GM23338 (cell line): ENCODE measurements at regions not wholly inside any gene's neighbourhood (a gene's known extent, or its start where the extent isn't known, plus 50 kb on each side); places are given as distances from the start of the nearest gene placed in this dataset.
"Not testable (repeated sequence)": the region's sequence is repeated elsewhere in the genome, so short reads cannot be mapped to it uniquely, and the experiment has no call there.

Experiments
- ATAC-seq: fragments of 200-7000 bp; cut with Tn5 transposase; 3 replicates; pipeline ENCODE4 v1.9.1; 2020
- DNase-seq: peaks from one replicate; pipeline ENCODE4 v3.0.0-alpha.2; 2015; ENCODE audit warnings: low spot score
- H2AFZ ChIP-seq: fragments of 200-600 bp; sonication (generic); 2 replicates; pipeline ENCODE4 v1.8.0; 2016; ENCODE audit warnings: antibody characterized with exemption, mild to moderate bottlenecking, moderate library complexity
- H3F3A ChIP-seq: fragments of 200-600 bp; sonication (generic); replicated peaks from 2 replicates; pipeline ENCODE4 v1.8.0; 2017; ENCODE audit warnings: antibody characterized with exemption, mixed run types, low read depth
- H3K27ac ChIP-seq: fragments of 200-600 bp; sonication (generic); 2 replicates; pipeline ENCODE4 v1.6.1; 2016; ENCODE audit warnings: low read depth
- H3K27me3 ChIP-seq: fragments of 200-600 bp; sonication (generic); 2 replicates; pipeline ENCODE4 v1.8.0; 2016; ENCODE audit warnings: mild to moderate bottlenecking, mixed run types, moderate library complexity; ENCODE audit not compliant: insufficient read depth
- H3K36me3 ChIP-seq: fragments of 200-600 bp; sonication (generic); 2 replicates; pipeline ENCODE4 v1.8.0; 2016; ENCODE audit warnings: mild to moderate bottlenecking; ENCODE audit not compliant: insufficient read depth
- H3K4me1 ChIP-seq: fragments of 200-600 bp; sonication (generic); 2 replicates; pipeline ENCODE4 v1.8.0; 2016; ENCODE audit warnings: mild to moderate bottlenecking, moderate library complexity; ENCODE audit not compliant: insufficient read depth
- H3K4me2 ChIP-seq: fragments of 200-600 bp; sonication (generic); 2 replicates; pipeline ENCODE4 v1.7.1; 2017; ENCODE audit warnings: mixed run types
- H3K4me3 ChIP-seq: fragments of 200-600 bp; sonication (generic); 2 replicates; pipeline ENCODE4 v1.6.1; 2016; ENCODE audit warnings: mixed run types
- H3K79me2 ChIP-seq: fragments of 200-600 bp; sonication (generic); replicated peaks from 2 replicates; pipeline ENCODE4 v1.8.0; 2017; ENCODE audit warnings: mild to moderate bottlenecking; ENCODE audit not compliant: insufficient read depth
- H3K9me2 ChIP-seq: fragments of 200-600 bp; sonication (generic); 2 replicates; pipeline ENCODE4 v1.8.0; 2017; ENCODE audit not compliant: insufficient read depth
- H4K20me1 ChIP-seq: fragments of 200-600 bp; sonication (generic); replicated peaks from 2 replicates; pipeline ENCODE4 v1.8.0; 2017; ENCODE audit warnings: mild to moderate bottlenecking; ENCODE audit not compliant: insufficient read depth
- H3K27ac Mint-ChIP-seq: 2 replicates; pipeline ENCODE4 v1.8.0; 2020; ENCODE audit warnings: inconsistent platforms, mild to moderate bottlenecking, moderate library complexity, mixed read lengths
- H3K27me3 Mint-ChIP-seq: 3 replicates; pipeline ENCODE4 v1.8.0; 2022; ENCODE audit warnings: low read depth, mild to moderate bottlenecking, moderate library complexity, mixed read lengths, inconsistent platforms; ENCODE audit not compliant: insufficient read depth, poor library complexity
- H3K36me3 Mint-ChIP-seq: 3 replicates; pipeline ENCODE4 v1.8.0; 2021; ENCODE audit warnings: low read depth, mild to moderate bottlenecking, inconsistent platforms, moderate library complexity, mixed read lengths
- H3K4me1 Mint-ChIP-seq: 3 replicates; pipeline ENCODE4 v1.8.0; 2020; ENCODE audit warnings: mild to moderate bottlenecking, inconsistent platforms, mixed read lengths
- H3K4me3 Mint-ChIP-seq: 3 replicates; pipeline ENCODE4 v1.8.0; 2021; ENCODE audit warnings: moderate library complexity, mild to moderate bottlenecking, inconsistent platforms, mixed read lengths
- H3K9me3 Mint-ChIP-seq: 3 replicates; pipeline ENCODE4 v1.8.0; 2020; ENCODE audit warnings: moderate library complexity, mild to moderate bottlenecking, inconsistent platforms, mixed read lengths
- CREB1 ChIP-seq: fragments of 250-450 bp; sonication (Bioruptor Pico); IDR thresholded peaks from 2 replicates; pipeline ENCODE4 v1.5.0; 2020; ENCODE audit warnings: low read depth, mild to moderate bottlenecking, moderate library complexity
- ETS1 ChIP-seq: IDR thresholded peaks from 2 replicates; pipeline ENCODE4 v1.6.1; 2016; ENCODE audit warnings: antibody characterized with exemption
- EZH2 ChIP-seq: fragments of 200-600 bp; sonication (generic); IDR thresholded peaks from one replicate; pipeline ENCODE4 v1.8.0; 2017; ENCODE audit warnings: antibody characterized with exemption, mild to moderate bottlenecking, low read depth; ENCODE audit not compliant: unreplicated experiment
- EZH2phosphoT487 ChIP-seq: fragments of 200-600 bp; sonication (generic); IDR thresholded peaks from one replicate; pipeline ENCODE4 v1.8.1; 2018; ENCODE audit warnings: antibody characterized with exemption; ENCODE audit not compliant: unreplicated experiment
- JUNB ChIP-seq: IDR thresholded peaks from one replicate; pipeline ENCODE4 v1.6.1; 2016; ENCODE audit warnings: antibody characterized with exemption; ENCODE audit not compliant: unreplicated experiment
- STAT1 ChIP-seq: IDR thresholded peaks from one replicate; pipeline ENCODE4 v1.6.1; 2016; ENCODE audit warnings: antibody characterized with exemption; ENCODE audit not compliant: unreplicated experiment
- ZNF462 ChIP-seq: fragments of 250-450 bp; sonication (Bioruptor Pico); IDR thresholded peaks from 2 replicates; pipeline ENCODE4 v1.5.0; 2020; ENCODE audit warnings: mild to moderate bottlenecking, moderate library complexity

GRCh38 chr11:89606845-89607244 lies 103.3 kb upstream of the TRIM77 start:
- not testable (repeated sequence) for H3K27me3 Mint-ChIP-seq, H3K9me3 Mint-ChIP-seq, H3K4me3 ChIP-seq, DNase-seq, H3K36me3 ChIP-seq, ATAC-seq, H4K20me1 ChIP-seq, H2AFZ ChIP-seq, H3F3A ChIP-seq, H3K27ac ChIP-seq, H3K36me3 Mint-ChIP-seq, H3K79me2 ChIP-seq, H3K4me3 Mint-ChIP-seq, H3K9me2 ChIP-seq, H3K27me3 ChIP-seq
- Mint-ChIP-seq H3K27ac (peak overlapping the region; percentile 48; the same call in 1 of the 2 replicates), H3K4me1 (peaks cover 22% of the 10 kb centered on the region)
- H3K4me1 ChIP-seq = peaks cover 27% of the 10 kb centered on the region
- peak overlapping the region; percentile 18; the same call in 1 of the 2 replicates for H3K4me2 ChIP-seq

- H3K4me1 Mint-ChIP-seq = peaks cover 22% of the 10 kb centered on the region
- not testable (repeated sequence) for H3K36me3 ChIP-seq, H3K27ac ChIP-seq, H3K27me3 ChIP-seq, H3K27ac Mint-ChIP-seq, H3K79me2 ChIP-seq, DNase-seq, ATAC-seq, H4K20me1 ChIP-seq, H3K36me3 Mint-ChIP-seq, H3K9me2 ChIP-seq, H3F3A ChIP-seq, H3K4me3 ChIP-seq, H2AFZ ChIP-seq, H3K4me3 Mint-ChIP-seq, H3K27me3 Mint-ChIP-seq, H3K9me3 Mint-ChIP-seq
- Histone ChIP-seq H3K4me2 (0 out of 2 replicates have a peak overlapping the region, but pooled peaks have one; percentile 18), H3K4me1 (peaks cover 27% of the 10 kb centered on the region)
These were observed 102.6 kb upstream of the TRIM77 start for GRCh38 chr11:89607497-89607896.

- TF ChIP-seq ETS1 (no peak), CREB1 (CRISPR knock-in tag) (no peak), EZH2 (no peak), STAT1 (no peak), JUNB (no peak), ZNF462 (CRISPR knock-in tag) (no peak), EZH2phosphoT487 (no peak)
- no peak overlapping the region for H3K4me3 Mint-ChIP-seq
- no peaks in the 10 kb centered on the region for H3K9me3 Mint-ChIP-seq
- H3K79me2 ChIP-seq = no peaks in the 10 kb centered on the region
- H3K4me1 ChIP-seq = peaks cover 27% of the 10 kb centered on the region
- no peaks in the 10 kb centered on the region for H3F3A ChIP-seq
- peaks cover 22% of the 10 kb centered on the region for H3K4me1 Mint-ChIP-seq
- H2AFZ ChIP-seq = no peak overlapping the region
- peaks cover 3% of the 10 kb centered on the region for H3K27me3 Mint-ChIP-seq
- no peaks in the 10 kb centered on the region for H3K36me3 Mint-ChIP-seq
- ATAC-seq (no peak), DNase-seq (no peak)
- H3K4me2 ChIP-seq = no peak overlapping the region
- no peak overlapping the region for H3K27ac Mint-ChIP-seq
- no peaks in the 10 kb centered on the region for H3K27me3 ChIP-seq
- H3K27ac ChIP-seq = no peak overlapping the region
- H3K9me2 ChIP-seq = peaks cover 3% of the 10 kb centered on the region; the same call in 1 of the 2 replicates
- no peaks in the 10 kb centered on the region for H4K20me1 ChIP-seq
- no peak overlapping the region for H3K4me3 ChIP-seq
- H3K36me3 ChIP-seq = no peaks in the 10 kb centered on the region
These were observed 101.7 kb upstream of the TRIM77 start for GRCh38 chr11:89608234-89608966.
